GM12878 (cell line): ENCODE measurements at regions not wholly inside any gene's neighbourhood (a gene's known extent, or its start where the extent isn't known, plus 50 kb on each side); places are given as distances from the start of the nearest gene placed in this dataset.

Source experiments
- ATAC-seq: fragments of 200-7000 bp; cut with Tn5 transposase; 3 replicates; pipeline ENCODE4 v1.9.1; 2020; ENCODE audit warnings: mild to moderate bottlenecking, moderate library complexity
- BruUV-seq: library from RNA; stranded (reverse); fragments of 400-500 nt; replicated peaks from 2 replicates; lab custom pipeline; 2021; lab: Mats Ljungman, UMichigan
- CTCF ChIA-PET: fragments of 300-600 bp; sonication (Branson Sonifier 250); formaldehyde crosslinking; extraction: SDS; loops from one replicate; lab custom pipeline; 2021; ENCODE audit warnings: inconsistent platforms; lab: Yijun Ruan, JAX
- POLR2A ChIA-PET: fragments of 350-600 bp; formaldehyde crosslinking; extraction: SDS; loops from one replicate; lab custom pipeline; 2021; ENCODE audit warnings: inconsistent platforms; lab: Charles Lee
- RAD21 ChIA-PET: fragments of 300-600 bp; sonication (Branson Sonifier 250); formaldehyde crosslinking; loops from one replicate; lab custom pipeline; 2023; ENCODE audit warnings: antibody characterized with exemption; ENCODE audit not compliant: unreplicated experiment; lab: Charles Lee
- SMC1A ChIA-PET: fragments of 300-600 bp; sonication (Branson Sonifier 250); formaldehyde crosslinking; loops from one replicate; lab custom pipeline; 2023; ENCODE audit not compliant: unreplicated experiment, uncharacterized antibody; lab: Charles Lee
- DNase-seq: peaks from one replicate; pipeline ENCODE4 v3.0.0-alpha.2; 2011; ENCODE audit warnings: low read depth, low spot score
- FAIRE-seq: peaks from 3 replicates; lab custom pipeline; 2011; peaks lifted over from hg19 to GRCh38; lab: Jason Lieb, UNC
- H2AFZ ChIP-seq: 2 replicates; pipeline ENCODE4 v1.6.0; 2011; ENCODE audit warnings: low read depth, low read length, control low read depth; ENCODE audit not compliant: control insufficient read depth
- H3K27ac ChIP-seq: 2 replicates; pipeline ENCODE4 v1.5.1; 2011; ENCODE audit warnings: control low read depth; ENCODE audit not compliant: control insufficient read depth, insufficient read depth
- H3K27me3 ChIP-seq, 2 experiments: replicated peaks in 1 of 2; 2 replicates each; pipeline versions ENCODE4 v1.6.0 to v1.6.1; 2011; ENCODE audit warnings: low read length in 1 of 2; ENCODE audit not compliant: control insufficient read depth in 2 of 2, insufficient read depth in 2 of 2
- H3K36me3 ChIP-seq, 2 experiments: 2 replicates each; pipeline ENCODE4 v1.5.1; 2011; ENCODE audit warnings: low read length in 1 of 2; ENCODE audit not compliant: control insufficient read depth in 2 of 2, insufficient read depth in 2 of 2
- H3K4me1 ChIP-seq: 2 replicates; pipeline ENCODE4 v1.6.1; 2011; ENCODE audit warnings: mild to moderate bottlenecking, low read length, moderate library complexity, mixed read lengths; ENCODE audit not compliant: control insufficient read depth, insufficient read depth
- H3K4me2 ChIP-seq: 2 replicates; pipeline ENCODE4 v1.6.0; 2011; ENCODE audit warnings: control low read depth; ENCODE audit not compliant: control insufficient read depth, insufficient read depth
- H3K4me3 ChIP-seq: fragments of 200-600 bp; sonication (generic); 2 replicates; pipeline ENCODE4 v1.5.1; 2016
- H3K79me2 ChIP-seq: 2 replicates; pipeline ENCODE4 v1.6.0; 2011; ENCODE audit warnings: low read length; ENCODE audit not compliant: control insufficient read depth, insufficient read depth
- H3K9ac ChIP-seq: 2 replicates; pipeline ENCODE4 v1.8.0; 2011; ENCODE audit warnings: low read length, control low read depth, mixed read lengths; ENCODE audit not compliant: control insufficient read depth, insufficient read depth
- H3K9me3 ChIP-seq: replicated peaks from 3 replicates; pipeline ENCODE4 v1.5.1; 2011; ENCODE audit warnings: mild to moderate bottlenecking, low read length; ENCODE audit not compliant: control insufficient read depth, insufficient read depth
- H4K20me1 ChIP-seq: 2 replicates; pipeline ENCODE4 v1.6.0; 2011; ENCODE audit not compliant: control insufficient read depth, insufficient read depth
- ASH2L ChIP-seq: fragments of 300-600, 200-600 bp; sonication (generic); IDR thresholded peaks from 2 replicates; pipeline ENCODE4 v1.6.1; 2017; ENCODE audit warnings: low read depth, mild to moderate bottlenecking, borderline replicate concordance
- ESRRA ChIP-seq: IDR thresholded peaks from 2 replicates; pipeline ENCODE4 v1.6.1; 2012; ENCODE audit warnings: mild to moderate bottlenecking, low read length, improper control_type of control experiment
- EZH2 ChIP-seq: IDR thresholded peaks from 2 replicates; pipeline ENCODE4 v1.6.1; 2012; ENCODE audit warnings: low read depth, mild to moderate bottlenecking, control low read depth, inconsistent platforms, low read length, borderline replicate concordance; ENCODE audit not compliant: control insufficient read depth
- PML ChIP-seq: IDR thresholded peaks from 2 replicates; pipeline ENCODE4 v1.6.1; 2012; ENCODE audit warnings: low read length, inconsistent platforms
- SRF ChIP-seq, 2 experiments: IDR thresholded peaks; 2 replicates each; pipeline ENCODE4 v1.6.1; 2011; ENCODE audit warnings: low read depth in 2 of 2, low read length in 2 of 2, mild to moderate bottlenecking in 1 of 2, moderate library complexity in 1 of 2
- SUZ12 ChIP-seq: fragments of 200-600 bp; sonication (generic); IDR thresholded peaks from one replicate; pipeline ENCODE4 v1.6.1; 2018; ENCODE audit warnings: antibody characterized with exemption, mild to moderate bottlenecking; ENCODE audit not compliant: unreplicated experiment
- TCF7 ChIP-seq: IDR thresholded peaks from 2 replicates; pipeline ENCODE4 v1.6.1; 2014; ENCODE audit warnings: antibody characterized with exemption, borderline replicate concordance
- WGBS: methylation state at CpG from one replicate; pipeline ENCODE4 v1.1.6; 2016; ENCODE audit warnings: low lambda C conversion rate; ENCODE audit not compliant: insufficient replicate concordance, insufficient coverage; ENCODE audit errors: missing lambda C conversion rate; 5-methylcytosine and 5-hydroxymethylcytosine counted together
- in situ Hi-C: fragments of 300-500 bp; cut with MboI; formaldehyde crosslinking; loops from 9 replicates; pipeline ENCODE4 v1.14.3; 2018; ENCODE audit warnings: mixed read lengths
- intact Hi-C: fragments of 100-400 bp; cut with micrococcal nuclease; formaldehyde crosslinking; loops from one replicate; pipeline ENCODE4 v1.14.2; 2022; ENCODE audit not compliant: unreplicated experiment
- TF ChIP-seq, protein P1 (sequence below): fragments of 450-650 bp; IDR thresholded peaks from 2 replicates; pipeline ENCODE4 v1.6.1; 2017; ENCODE audit warnings: low read depth, mild to moderate bottlenecking, moderate library complexity
- TF ChIP-seq, protein P2 (sequence below): fragments of 450-650 bp; formaldehyde crosslinking; IDR thresholded peaks from 2 replicates; pipeline ENCODE4 v1.5.0; 2022; ENCODE audit warnings: mild to moderate bottlenecking, missing genetic modification characterization
- TF ChIP-seq, protein P3 (sequence below): fragments of 450-650 bp; IDR thresholded peaks from 2 replicates; pipeline ENCODE4 v1.6.1; 2018; ENCODE audit warnings: borderline replicate concordance, mild to moderate bottlenecking; ENCODE audit not compliant: partially characterized antibody
- TF ChIP-seq, protein P4 (sequence below): fragments of 450-650 bp; IDR thresholded peaks from 2 replicates; pipeline ENCODE4 v1.6.1; 2017; ENCODE audit warnings: antibody characterized with exemption, mild to moderate bottlenecking, moderate library complexity

DNA sequence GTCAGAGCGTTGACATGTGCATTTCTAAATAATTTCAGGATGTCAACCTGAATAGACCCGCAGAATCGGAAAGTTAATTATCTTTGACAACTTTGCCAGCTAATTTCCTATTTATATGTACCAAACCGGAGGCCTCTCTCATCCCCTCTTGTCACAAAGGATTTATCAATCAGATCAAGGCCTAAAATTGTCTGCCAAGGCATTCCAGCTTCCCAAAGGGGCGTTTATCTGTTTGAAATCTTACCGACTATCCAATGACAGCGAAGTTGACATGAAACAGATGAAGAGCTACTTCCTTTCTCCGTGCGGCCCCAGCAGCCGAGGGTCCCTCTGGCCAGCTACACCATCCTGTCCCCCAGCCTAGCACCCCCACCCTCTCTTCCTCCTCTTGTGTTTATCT is 223.7 kb upstream of the DYNLRB2 start:
- Histone ChIP-seq H3K4me1 (no peaks in the 10 kb centered on the region), H4K20me1 (no peaks in the 10 kb centered on the region), H3K9ac (no peak overlapping the region), H3K9me3 (no peaks in the 10 kb centered on the region), H3K36me3 (no peaks in the 10 kb centered on the region), H3K79me2 (no peaks in the 10 kb centered on the region), H3K27me3 (no peaks in the 10 kb centered on the region), H3K27ac (no peak overlapping the region), H3K4me3 (no peak overlapping the region), H3K4me2 (no peak overlapping the region), H2AFZ (no peak overlapping the region)
- ChIA-PET SMC1A (no interaction called here), POLR2A (no interaction called here), CTCF (no interaction called here), RAD21 (no interaction called here)
- intact Hi-C loops (no loop called here), in situ Hi-C loops (no loop called here)
- 37% methylated on average over 10 of the region's 10 CpGs for WGBS
- BruUV-seq: no TSS peak
- no peak for FAIRE-seq
- DNase-seq: no peak
- no peak for ATAC-seq
- TF ChIP-seq ASH2L (no peak), TCF7 (no peak), ESRRA (no peak), EZH2 (no peak), SUZ12 (no peak), SRF (IDR thresholded peaks at IDR 0.05; ENCODE audit: low read depth in 2 of 2, low read length in 2 of 2) (no peak), PML (no peak)
- TF ChIP-seq, protein P1, sequence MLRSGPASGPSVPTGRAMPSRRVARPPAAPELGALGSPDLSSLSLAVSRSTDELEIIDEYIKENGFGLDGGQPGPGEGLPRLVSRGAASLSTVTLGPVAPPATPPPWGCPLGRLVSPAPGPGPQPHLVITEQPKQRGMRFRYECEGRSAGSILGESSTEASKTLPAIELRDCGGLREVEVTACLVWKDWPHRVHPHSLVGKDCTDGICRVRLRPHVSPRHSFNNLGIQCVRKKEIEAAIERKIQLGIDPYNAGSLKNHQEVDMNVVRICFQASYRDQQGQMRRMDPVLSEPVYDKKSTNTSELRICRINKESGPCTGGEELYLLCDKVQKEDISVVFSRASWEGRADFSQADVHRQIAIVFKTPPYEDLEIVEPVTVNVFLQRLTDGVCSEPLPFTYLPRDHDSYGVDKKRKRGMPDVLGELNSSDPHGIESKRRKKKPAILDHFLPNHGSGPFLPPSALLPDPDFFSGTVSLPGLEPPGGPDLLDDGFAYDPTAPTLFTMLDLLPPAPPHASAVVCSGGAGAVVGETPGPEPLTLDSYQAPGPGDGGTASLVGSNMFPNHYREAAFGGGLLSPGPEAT: no peak
- TF ChIP-seq, protein P2, sequence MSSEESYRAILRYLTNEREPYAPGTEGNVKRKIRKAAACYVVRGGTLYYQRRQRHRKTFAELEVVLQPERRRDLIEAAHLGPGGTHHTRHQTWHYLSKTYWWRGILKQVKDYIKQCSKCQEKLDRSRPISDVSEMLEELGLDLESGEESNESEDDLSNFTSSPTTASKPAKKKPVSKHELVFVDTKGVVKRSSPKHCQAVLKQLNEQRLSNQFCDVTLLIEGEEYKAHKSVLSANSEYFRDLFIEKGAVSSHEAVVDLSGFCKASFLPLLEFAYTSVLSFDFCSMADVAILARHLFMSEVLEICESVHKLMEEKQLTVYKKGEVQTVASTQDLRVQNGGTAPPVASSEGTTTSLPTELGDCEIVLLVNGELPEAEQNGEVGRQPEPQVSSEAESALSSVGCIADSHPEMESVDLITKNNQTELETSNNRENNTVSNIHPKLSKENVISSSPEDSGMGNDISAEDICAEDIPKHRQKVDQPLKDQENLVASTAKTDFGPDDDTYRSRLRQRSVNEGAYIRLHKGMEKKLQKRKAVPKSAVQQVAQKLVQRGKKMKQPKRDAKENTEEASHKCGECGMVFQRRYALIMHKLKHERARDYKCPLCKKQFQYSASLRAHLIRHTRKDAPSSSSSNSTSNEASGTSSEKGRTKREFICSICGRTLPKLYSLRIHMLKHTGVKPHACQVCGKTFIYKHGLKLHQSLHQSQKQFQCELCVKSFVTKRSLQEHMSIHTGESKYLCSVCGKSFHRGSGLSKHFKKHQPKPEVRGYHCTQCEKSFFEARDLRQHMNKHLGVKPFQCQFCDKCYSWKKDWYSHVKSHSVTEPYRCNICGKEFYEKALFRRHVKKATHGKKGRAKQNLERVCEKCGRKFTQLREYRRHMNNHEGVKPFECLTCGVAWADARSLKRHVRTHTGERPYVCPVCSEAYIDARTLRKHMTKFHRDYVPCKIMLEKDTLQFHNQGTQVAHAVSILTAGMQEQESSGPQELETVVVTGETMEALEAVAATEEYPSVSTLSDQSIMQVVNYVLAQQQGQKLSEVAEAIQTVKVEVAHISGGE: no peak
- TF ChIP-seq, protein P3, sequence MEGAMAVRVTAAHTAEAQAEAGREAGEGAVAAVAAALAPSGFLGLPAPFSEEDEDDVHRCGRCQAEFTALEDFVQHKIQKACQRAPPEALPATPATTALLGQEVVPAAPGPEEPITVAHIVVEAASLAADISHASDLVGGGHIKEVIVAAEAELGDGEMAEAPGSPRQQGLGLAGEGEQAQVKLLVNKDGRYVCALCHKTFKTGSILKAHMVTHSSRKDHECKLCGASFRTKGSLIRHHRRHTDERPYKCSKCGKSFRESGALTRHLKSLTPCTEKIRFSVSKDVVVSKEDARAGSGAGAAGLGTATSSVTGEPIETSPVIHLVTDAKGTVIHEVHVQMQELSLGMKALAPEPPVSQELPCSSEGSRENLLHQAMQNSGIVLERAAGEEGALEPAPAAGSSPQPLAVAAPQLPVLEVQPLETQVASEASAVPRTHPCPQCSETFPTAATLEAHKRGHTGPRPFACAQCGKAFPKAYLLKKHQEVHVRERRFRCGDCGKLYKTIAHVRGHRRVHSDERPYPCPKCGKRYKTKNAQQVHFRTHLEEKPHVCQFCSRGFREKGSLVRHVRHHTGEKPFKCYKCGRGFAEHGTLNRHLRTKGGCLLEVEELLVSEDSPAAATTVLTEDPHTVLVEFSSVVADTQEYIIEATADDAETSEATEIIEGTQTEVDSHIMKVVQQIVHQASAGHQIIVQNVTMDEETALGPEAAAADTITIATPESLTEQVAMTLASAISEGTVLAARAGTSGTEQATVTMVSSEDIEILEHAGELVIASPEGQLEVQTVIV: no peak
- TF ChIP-seq, protein P4, sequence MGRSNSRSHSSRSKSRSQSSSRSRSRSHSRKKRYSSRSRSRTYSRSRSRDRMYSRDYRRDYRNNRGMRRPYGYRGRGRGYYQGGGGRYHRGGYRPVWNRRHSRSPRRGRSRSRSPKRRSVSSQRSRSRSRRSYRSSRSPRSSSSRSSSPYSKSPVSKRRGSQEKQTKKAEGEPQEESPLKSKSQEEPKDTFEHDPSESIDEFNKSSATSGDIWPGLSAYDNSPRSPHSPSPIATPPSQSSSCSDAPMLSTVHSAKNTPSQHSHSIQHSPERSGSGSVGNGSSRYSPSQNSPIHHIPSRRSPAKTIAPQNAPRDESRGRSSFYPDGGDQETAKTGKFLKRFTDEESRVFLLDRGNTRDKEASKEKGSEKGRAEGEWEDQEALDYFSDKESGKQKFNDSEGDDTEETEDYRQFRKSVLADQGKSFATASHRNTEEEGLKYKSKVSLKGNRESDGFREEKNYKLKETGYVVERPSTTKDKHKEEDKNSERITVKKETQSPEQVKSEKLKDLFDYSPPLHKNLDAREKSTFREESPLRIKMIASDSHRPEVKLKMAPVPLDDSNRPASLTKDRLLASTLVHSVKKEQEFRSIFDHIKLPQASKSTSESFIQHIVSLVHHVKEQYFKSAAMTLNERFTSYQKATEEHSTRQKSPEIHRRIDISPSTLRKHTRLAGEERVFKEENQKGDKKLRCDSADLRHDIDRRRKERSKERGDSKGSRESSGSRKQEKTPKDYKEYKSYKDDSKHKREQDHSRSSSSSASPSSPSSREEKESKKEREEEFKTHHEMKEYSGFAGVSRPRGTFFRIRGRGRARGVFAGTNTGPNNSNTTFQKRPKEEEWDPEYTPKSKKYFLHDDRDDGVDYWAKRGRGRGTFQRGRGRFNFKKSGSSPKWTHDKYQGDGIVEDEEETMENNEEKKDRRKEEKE: no peak
